HEK293 (cell line): ENCODE measurements at regions not wholly inside any gene's neighbourhood (a gene's known extent, or its start where the extent isn't known, plus 50 kb on each side); places are given as distances from the start of the nearest gene placed in this dataset.

Experiments
- CTCF ChIA-PET: fragments of 350-600 bp; formaldehyde crosslinking; extraction: SDS; loops from one replicate; lab custom pipeline; 2021; ENCODE audit warnings: antibody characterized with exemption; lab: Yijun Ruan, JAX
- POLR2A ChIA-PET: fragments of 300-600 bp; formaldehyde crosslinking; extraction: SDS; loops from one replicate; lab custom pipeline; 2020; ENCODE audit warnings: antibody characterized with exemption, inconsistent platforms; lab: Yijun Ruan, JAX
- H3K27ac ChIP-seq: fragments of 200-500 bp; sonication (Bioruptor generic); 2 replicates; pipeline ENCODE4 v1.5.1; 2014; ENCODE audit warnings: low read depth, low read length, control low read depth, inconsistent platforms; ENCODE audit errors: extremely low read depth
- H3K36me3 ChIP-seq, 2 experiments: fragments of 200-500 bp in 1 of 2; sonication (Bioruptor generic) in 1 of 2; 1 replicate in 1 of 2; 2 replicates in 1 of 2; pipeline ENCODE4 v1.5.1; 2014 to 2017; ENCODE audit warnings: inconsistent platforms in 2 of 2, low read length in 2 of 2; ENCODE audit not compliant: control insufficient read depth in 2 of 2, insufficient read depth in 1 of 2
- H3K4me1 ChIP-seq: fragments of 200-500 bp; sonication (Bioruptor generic); 2 replicates; pipeline ENCODE4 v1.5.1; 2014; ENCODE audit warnings: mild to moderate bottlenecking, low read length, inconsistent platforms; ENCODE audit not compliant: control insufficient read depth, insufficient read depth
- H3K4me3 ChIP-seq: 2 replicates; pipeline ENCODE4 v1.5.1; 2011; ENCODE audit warnings: low read depth, mild to moderate bottlenecking, control low read depth, low read length, moderate library complexity
- H3K9me3 ChIP-seq: fragments of 200-500 bp; sonication (Bioruptor generic); 2 replicates; pipeline ENCODE4 v1.5.1; 2014; ENCODE audit warnings: low read depth, low read length, inconsistent platforms; ENCODE audit not compliant: control insufficient read depth, insufficient read depth
- BCL11B ChIP-seq: fragments of 450-650 bp; formaldehyde crosslinking; IDR thresholded peaks from 2 replicates; pipeline ENCODE4 v1.5.1; 2016; ENCODE audit warnings: low read depth, missing biosample characterization, missing genetic modification characterization
- FEZF1 ChIP-seq: fragments of 450-650 bp; formaldehyde crosslinking; IDR thresholded peaks from 2 replicates; pipeline ENCODE4 v1.5.1; 2016; ENCODE audit warnings: missing biosample characterization, missing genetic modification characterization
- MEIS1 ChIP-seq: sonication (generic); formaldehyde crosslinking; IDR thresholded peaks from 2 replicates; pipeline ENCODE4 v1.8.1; 2022; ENCODE audit warnings: missing genetic modification reagents, mild to moderate bottlenecking, borderline replicate concordance
- SCRT1 ChIP-seq: fragments of 450-650 bp; formaldehyde crosslinking; IDR thresholded peaks from 2 replicates; pipeline ENCODE4 v1.5.1; 2016; ENCODE audit warnings: missing biosample characterization, missing genetic modification characterization, borderline replicate concordance
- ZEB2 ChIP-seq: fragments of 450-650 bp; formaldehyde crosslinking; IDR thresholded peaks from 2 replicates; pipeline ENCODE4 v1.5.1; 2016; ENCODE audit warnings: missing biosample characterization, missing genetic modification characterization
- ZNF10 ChIP-seq: fragments of 450-650 bp; formaldehyde crosslinking; IDR thresholded peaks from 2 replicates; pipeline ENCODE4 v1.5.1; 2017; ENCODE audit warnings: missing biosample characterization, missing genetic modification characterization
- ZNF112 ChIP-seq: fragments of 450-650 bp; formaldehyde crosslinking; IDR thresholded peaks from 2 replicates; pipeline ENCODE4 v1.5.0; 2017; ENCODE audit warnings: missing biosample characterization, missing genetic modification characterization
- ZNF175 ChIP-seq: fragments of 450-650 bp; formaldehyde crosslinking; IDR thresholded peaks from 2 replicates; pipeline ENCODE4 v1.5.1; 2016; ENCODE audit warnings: missing biosample characterization, missing genetic modification characterization
- ZNF23 ChIP-seq: fragments of 450-650 bp; formaldehyde crosslinking; IDR thresholded peaks from 2 replicates; pipeline ENCODE4 v1.5.1; 2016; ENCODE audit warnings: missing biosample characterization, missing genetic modification characterization, borderline replicate concordance
- ZNF248 ChIP-seq: fragments of 450-650 bp; formaldehyde crosslinking; IDR thresholded peaks from 2 replicates; pipeline ENCODE4 v1.5.1; 2017; ENCODE audit warnings: missing biosample characterization, missing genetic modification characterization
- ZNF274 ChIP-seq, 2 experiments: fragments of 200-500 bp in 1 of 2; fragments of 450-650 bp in 1 of 2; sonication (Bioruptor generic) in 1 of 2; formaldehyde crosslinking in 1 of 2; IDR thresholded peaks; 2 replicates each; pipeline versions ENCODE4 v1.5.1 to v1.6.1; 2014 to 2016; ENCODE audit warnings: borderline replicate concordance in 1 of 2, inconsistent platforms in 1 of 2, low read length in 1 of 2, missing biosample characterization in 1 of 2, missing genetic modification characterization in 1 of 2
- ZNF354C ChIP-seq: fragments of 450-650 bp; formaldehyde crosslinking; IDR thresholded peaks from 2 replicates; pipeline ENCODE4 v1.5.1; 2016; ENCODE audit warnings: missing biosample characterization, missing genetic modification characterization, low read depth, borderline replicate concordance
- ZNF394 ChIP-seq: fragments of 450-650 bp; formaldehyde crosslinking; IDR thresholded peaks from 2 replicates; pipeline ENCODE4 v1.5.1; 2016; ENCODE audit warnings: missing biosample characterization, missing genetic modification characterization, mild to moderate bottlenecking, moderate library complexity, borderline replicate concordance
- ZNF433 ChIP-seq: fragments of 450-650 bp; formaldehyde crosslinking; IDR thresholded peaks from 2 replicates; pipeline ENCODE4 v1.5.1; 2016; ENCODE audit warnings: missing biosample characterization, missing genetic modification characterization, low read depth
- ZNF473 ChIP-seq: fragments of 450-650 bp; formaldehyde crosslinking; IDR thresholded peaks from 2 replicates; pipeline ENCODE4 v1.5.1; 2017; ENCODE audit warnings: missing biosample characterization, missing genetic modification characterization
- ZNF530 ChIP-seq: fragments of 450-650 bp; formaldehyde crosslinking; IDR thresholded peaks from 2 replicates; pipeline ENCODE4 v1.5.1; 2016; ENCODE audit warnings: low read depth, missing biosample characterization, missing genetic modification characterization
- ZNF560 ChIP-seq: fragments of 450-650 bp; formaldehyde crosslinking; IDR thresholded peaks from 2 replicates; pipeline ENCODE4 v1.5.1; 2017; ENCODE audit warnings: missing biosample characterization, missing genetic modification characterization, borderline replicate concordance
- ZNF585B ChIP-seq: fragments of 450-650 bp; formaldehyde crosslinking; IDR thresholded peaks from 2 replicates; pipeline ENCODE4 v1.5.1; 2016; ENCODE audit warnings: missing biosample characterization, missing genetic modification characterization
- ZNF623 ChIP-seq: fragments of 450-650 bp; formaldehyde crosslinking; IDR thresholded peaks from 2 replicates; pipeline ENCODE4 v1.5.1; 2016; ENCODE audit warnings: missing biosample characterization, missing genetic modification characterization
- ZNF768 ChIP-seq: fragments of 450-650 bp; formaldehyde crosslinking; IDR thresholded peaks from 2 replicates; pipeline ENCODE4 v1.5.1; 2018; ENCODE audit warnings: missing biosample characterization, mild to moderate bottlenecking, missing genetic modification characterization
- ZNF843 ChIP-seq: fragments of 450-650 bp; formaldehyde crosslinking; IDR thresholded peaks from 2 replicates; pipeline ENCODE4 v1.5.1; 2016; ENCODE audit warnings: missing biosample characterization, missing genetic modification characterization
- ZSCAN23 ChIP-seq: fragments of 450-650 bp; formaldehyde crosslinking; IDR thresholded peaks from 2 replicates; pipeline ENCODE4 v1.5.1; 2016; ENCODE audit warnings: missing biosample characterization, missing genetic modification characterization
- ZSCAN30 ChIP-seq: fragments of 450-650 bp; IDR thresholded peaks from 2 replicates; pipeline ENCODE4 v1.5.1; 2018; ENCODE audit warnings: missing biosample characterization, mild to moderate bottlenecking, missing genetic modification characterization, moderate library complexity
- TF ChIP-seq, protein P1 (sequence below): fragments of 450-650 bp; formaldehyde crosslinking; IDR thresholded peaks from 2 replicates; pipeline ENCODE4 v1.5.1; 2016; ENCODE audit warnings: missing biosample characterization, missing genetic modification characterization
- TF ChIP-seq, protein P2 (sequence below): fragments of 450-650 bp; formaldehyde crosslinking; IDR thresholded peaks from 2 replicates; pipeline ENCODE4 v1.5.1; 2016; ENCODE audit warnings: missing biosample characterization, missing genetic modification characterization
- TF ChIP-seq, protein P3 (sequence below): fragments of 450-650 bp; formaldehyde crosslinking; IDR thresholded peaks from 2 replicates; pipeline ENCODE4 v1.5.1; 2016; ENCODE audit warnings: missing biosample characterization, missing genetic modification characterization, low read depth
- TF ChIP-seq, protein P4 (sequence below): fragments of 450-650 bp; formaldehyde crosslinking; IDR thresholded peaks from 2 replicates; pipeline ENCODE4 v1.5.1; 2016; ENCODE audit warnings: missing biosample characterization, missing genetic modification characterization

DNA sequence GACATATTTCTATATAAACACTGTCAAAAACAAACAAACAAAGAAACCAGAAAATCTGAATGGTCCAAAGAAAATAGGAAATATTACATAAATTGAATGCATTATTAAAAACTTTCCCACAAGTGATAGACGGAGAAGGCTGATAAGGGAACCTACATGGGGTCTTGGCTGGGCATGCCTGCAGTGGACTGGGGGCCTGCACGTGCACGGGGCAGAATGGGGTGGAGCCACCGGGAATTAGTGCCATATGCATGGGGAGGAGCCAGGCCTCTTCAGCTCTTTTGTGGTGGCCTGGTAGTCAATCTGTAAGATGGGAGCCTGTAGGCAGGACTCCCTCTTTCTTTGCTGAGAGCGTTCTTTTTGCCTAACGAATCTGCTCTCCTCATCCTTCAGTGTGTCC, 1031.7 kb upstream of the FBXO33 start:
- no peak overlapping the region for H3K27ac ChIP-seq
- no peaks in the 10 kb centered on the region for H3K4me1 ChIP-seq
- ChIA-PET CTCF (no interaction called here), POLR2A (no interaction called here)
- H3K4me3 ChIP-seq: no peak overlapping the region
- H3K9me3 ChIP-seq: no peaks in the 10 kb centered on the region
- no peaks in the 10 kb centered on the region for H3K36me3 ChIP-seq
- no peak for TF ChIP-seq BCL11B (tag by site-specific recombination)
- no peak for TF ChIP-seq ZEB2 (tag by site-specific recombination)
- no peak for TF ChIP-seq ZNF175
- TF ChIP-seq FEZF1 (tag by site-specific recombination): no peak
- no peak for TF ChIP-seq ZNF112
- TF ChIP-seq ZNF623 (tag by site-specific recombination): no peak
- TF ChIP-seq ZNF530: no peak
- TF ChIP-seq, protein P1, sequence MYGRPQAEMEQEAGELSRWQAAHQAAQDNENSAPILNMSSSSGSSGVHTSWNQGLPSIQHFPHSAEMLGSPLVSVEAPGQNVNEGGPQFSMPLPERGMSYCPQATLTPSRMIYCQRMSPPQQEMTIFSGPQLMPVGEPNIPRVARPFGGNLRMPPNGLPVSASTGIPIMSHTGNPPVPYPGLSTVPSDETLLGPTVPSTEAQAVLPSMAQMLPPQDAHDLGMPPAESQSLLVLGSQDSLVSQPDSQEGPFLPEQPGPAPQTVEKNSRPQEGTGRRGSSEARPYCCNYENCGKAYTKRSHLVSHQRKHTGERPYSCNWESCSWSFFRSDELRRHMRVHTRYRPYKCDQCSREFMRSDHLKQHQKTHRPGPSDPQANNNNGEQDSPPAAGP (tag by site-specific recombination): no peak
- TF ChIP-seq ZNF274 (IDR thresholded peaks at IDR 0.05; ENCODE audit: low read length): no peak
- no peak for TF ChIP-seq ZNF274 (tag by site-specific recombination; IDR thresholded peaks at IDR 0.05; ENCODE audit: borderline replicate concordance)
- no peak for TF ChIP-seq MEIS1
- no peak for TF ChIP-seq ZNF433 (tag by site-specific recombination)
- TF ChIP-seq SCRT1 (tag by site-specific recombination): no peak
- TF ChIP-seq ZNF585B (tag by site-specific recombination): no peak
- TF ChIP-seq ZNF23: no peak
- no peak for TF ChIP-seq ZSCAN23 (tag by site-specific recombination)
- TF ChIP-seq ZNF248: no peak
- TF ChIP-seq ZSCAN30 (tag by site-specific recombination): no peak
- TF ChIP-seq ZNF560 (tag by site-specific recombination): no peak
- TF ChIP-seq ZNF394 (tag by site-specific recombination): no peak

DNA sequence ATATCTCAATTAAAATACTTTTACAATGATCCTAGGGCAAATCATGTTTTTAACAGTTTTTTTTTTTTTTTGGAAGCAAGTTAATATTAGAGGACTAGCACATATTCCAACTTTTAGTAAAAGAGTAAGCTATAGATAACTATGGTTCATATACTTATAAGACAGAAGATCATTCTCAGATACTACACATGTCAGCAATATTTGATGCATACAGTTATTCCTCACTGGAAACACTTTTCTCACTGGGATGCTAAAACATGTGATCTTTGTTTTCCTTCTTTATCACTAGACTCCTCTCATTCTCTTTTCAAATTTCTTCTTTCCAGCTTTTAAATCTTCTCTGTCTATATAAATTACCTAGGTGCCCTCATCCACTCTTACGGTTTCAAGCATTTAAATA, 1020.4 kb upstream of the FBXO33 start:
- CTCF ChIA-PET: no interaction called here
- no peaks in the 10 kb centered on the region for H3K4me1 ChIP-seq
- POLR2A ChIA-PET: no interaction called here
- TF ChIP-seq, protein P2, sequence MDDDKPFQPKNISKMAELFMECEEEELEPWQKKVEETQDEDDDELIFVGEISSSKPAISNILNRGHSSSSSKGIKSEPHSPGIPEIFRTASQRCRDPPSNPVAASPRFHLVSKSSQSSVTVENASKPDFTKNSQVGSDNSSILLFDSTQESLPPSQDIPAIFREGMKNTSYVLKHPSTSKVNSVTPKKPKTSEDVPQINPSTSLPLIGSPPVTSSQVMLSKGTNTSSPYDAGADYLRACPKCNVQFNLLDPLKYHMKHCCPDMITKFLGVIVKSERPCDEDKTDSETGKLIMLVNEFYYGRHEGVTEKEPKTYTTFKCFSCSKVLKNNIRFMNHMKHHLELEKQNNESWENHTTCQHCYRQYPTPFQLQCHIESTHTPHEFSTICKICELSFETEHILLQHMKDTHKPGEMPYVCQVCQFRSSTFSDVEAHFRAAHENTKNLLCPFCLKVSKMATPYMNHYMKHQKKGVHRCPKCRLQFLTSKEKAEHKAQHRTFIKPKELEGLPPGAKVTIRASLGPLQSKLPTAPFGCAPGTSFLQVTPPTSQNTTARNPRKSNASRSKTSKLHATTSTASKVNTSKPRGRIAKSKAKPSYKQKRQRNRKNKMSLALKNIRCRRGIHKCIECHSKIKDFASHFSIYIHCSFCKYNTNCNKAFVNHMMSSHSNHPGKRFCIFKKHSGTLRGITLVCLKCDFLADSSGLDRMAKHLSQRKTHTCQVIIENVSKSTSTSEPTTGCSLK (tag by site-specific recombination): no peak
- no peak for TF ChIP-seq ZNF23
- no peak for TF ChIP-seq ZNF768 (tag by site-specific recombination)
- TF ChIP-seq, protein P3, sequence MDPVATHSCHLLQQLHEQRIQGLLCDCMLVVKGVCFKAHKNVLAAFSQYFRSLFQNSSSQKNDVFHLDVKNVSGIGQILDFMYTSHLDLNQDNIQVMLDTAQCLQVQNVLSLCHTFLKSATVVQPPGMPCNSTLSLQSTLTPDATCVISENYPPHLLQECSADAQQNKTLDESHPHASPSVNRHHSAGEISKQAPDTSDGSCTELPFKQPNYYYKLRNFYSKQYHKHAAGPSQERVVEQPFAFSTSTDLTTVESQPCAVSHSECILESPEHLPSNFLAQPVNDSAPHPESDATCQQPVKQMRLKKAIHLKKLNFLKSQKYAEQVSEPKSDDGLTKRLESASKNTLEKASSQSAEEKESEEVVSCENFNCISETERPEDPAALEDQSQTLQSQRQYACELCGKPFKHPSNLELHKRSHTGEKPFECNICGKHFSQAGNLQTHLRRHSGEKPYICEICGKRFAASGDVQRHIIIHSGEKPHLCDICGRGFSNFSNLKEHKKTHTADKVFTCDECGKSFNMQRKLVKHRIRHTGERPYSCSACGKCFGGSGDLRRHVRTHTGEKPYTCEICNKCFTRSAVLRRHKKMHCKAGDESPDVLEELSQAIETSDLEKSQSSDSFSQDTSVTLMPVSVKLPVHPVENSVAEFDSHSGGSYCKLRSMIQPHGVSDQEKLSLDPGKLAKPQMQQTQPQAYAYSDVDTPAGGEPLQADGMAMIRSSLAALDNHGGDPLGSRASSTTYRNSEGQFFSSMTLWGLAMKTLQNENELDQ (tag by site-specific recombination): no peak
- no peak for TF ChIP-seq FEZF1 (tag by site-specific recombination)
- TF ChIP-seq ZNF354C: no peak
- no peak for TF ChIP-seq ZNF10
- no peak for TF ChIP-seq ZNF843 (tag by site-specific recombination)
- TF ChIP-seq ZNF473 (tag by site-specific recombination): no peak
- TF ChIP-seq, protein P4, sequence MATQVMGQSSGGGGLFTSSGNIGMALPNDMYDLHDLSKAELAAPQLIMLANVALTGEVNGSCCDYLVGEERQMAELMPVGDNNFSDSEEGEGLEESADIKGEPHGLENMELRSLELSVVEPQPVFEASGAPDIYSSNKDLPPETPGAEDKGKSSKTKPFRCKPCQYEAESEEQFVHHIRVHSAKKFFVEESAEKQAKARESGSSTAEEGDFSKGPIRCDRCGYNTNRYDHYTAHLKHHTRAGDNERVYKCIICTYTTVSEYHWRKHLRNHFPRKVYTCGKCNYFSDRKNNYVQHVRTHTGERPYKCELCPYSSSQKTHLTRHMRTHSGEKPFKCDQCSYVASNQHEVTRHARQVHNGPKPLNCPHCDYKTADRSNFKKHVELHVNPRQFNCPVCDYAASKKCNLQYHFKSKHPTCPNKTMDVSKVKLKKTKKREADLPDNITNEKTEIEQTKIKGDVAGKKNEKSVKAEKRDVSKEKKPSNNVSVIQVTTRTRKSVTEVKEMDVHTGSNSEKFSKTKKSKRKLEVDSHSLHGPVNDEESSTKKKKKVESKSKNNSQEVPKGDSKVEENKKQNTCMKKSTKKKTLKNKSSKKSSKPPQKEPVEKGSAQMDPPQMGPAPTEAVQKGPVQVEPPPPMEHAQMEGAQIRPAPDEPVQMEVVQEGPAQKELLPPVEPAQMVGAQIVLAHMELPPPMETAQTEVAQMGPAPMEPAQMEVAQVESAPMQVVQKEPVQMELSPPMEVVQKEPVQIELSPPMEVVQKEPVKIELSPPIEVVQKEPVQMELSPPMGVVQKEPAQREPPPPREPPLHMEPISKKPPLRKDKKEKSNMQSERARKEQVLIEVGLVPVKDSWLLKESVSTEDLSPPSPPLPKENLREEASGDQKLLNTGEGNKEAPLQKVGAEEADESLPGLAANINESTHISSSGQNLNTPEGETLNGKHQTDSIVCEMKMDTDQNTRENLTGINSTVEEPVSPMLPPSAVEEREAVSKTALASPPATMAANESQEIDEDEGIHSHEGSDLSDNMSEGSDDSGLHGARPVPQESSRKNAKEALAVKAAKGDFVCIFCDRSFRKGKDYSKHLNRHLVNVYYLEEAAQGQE: no peak

More for the DNA sequence above, 1020.4 kb upstream of the FBXO33 start:
- no peaks in the 10 kb centered on the region for H3K9me3 ChIP-seq
- no peak overlapping the region for H3K4me3 ChIP-seq
- no peak overlapping the region for H3K27ac ChIP-seq
- no peaks in the 10 kb centered on the region for H3K36me3 ChIP-seq
